Heart left ventricle (tissue), 13 donors: ENCODE measurements at regions not wholly inside any gene's neighbourhood (a gene's known extent, or its start where the extent isn't known, plus 50 kb on each side); places are given as distances from the start of the nearest gene placed in this dataset.

Experiments used
- POLR2A ChIP-seq, 2 donors: fragments of 450-650 bp; IDR thresholded peaks; one replicate each; pipeline ENCODE4 v1.6.1; 2017; ENCODE audit warnings: antibody characterized with exemption in 2 of 2, mild to moderate bottlenecking in 2 of 2, moderate library complexity in 2 of 2
- TF ChIP-seq, protein P1 (sequence below), 12 donors: fragments of 200-600 bp; sonication (generic) in 4 of 12; IDR thresholded peaks; one replicate each; pipeline versions ENCODE4 v1.5.0 to v1.8.0; 2018 to 2022; ENCODE audit warnings: antibody characterized with exemption in 12 of 12, mild to moderate bottlenecking in 5 of 12
- donor health status: ischemic (EF 13 %, LVEDD 7.1; RV severe dilation, severe dysfunction).
- donor health status: DM: no; HTN: yes; CAD: no.
- donor health status: DM: no; HTN: no; CAD: no.
- donor health status: ischemic (EF 25% LVEDD 6.9; RV normal size, moderate dysfunction).
- donor health status: ischemic (EF 25% LVEDD 5.7; RV mildly dilated, moderate dysfunction).
- donor health status: ischemic (EF 35%, LVEDD 5.7; RV mildly dilated, moderate dysfunction).
- donor health status: nonischemic (EF 11% LVEDD 7.7; RV severe dilation, severe dysfunction).
- donor health status: DM: yes; HTN: yes; CAD: no.
- donor health status: PGD.
- donor health status: ischemic (EF 29% LVEDD 5.4; RV normal size, mild dysfunction).
- donor health status: nonischemic (EF 23%, LVEDD 6.1; RV moderate dilation, normal function).

GRCh38 chr13:33341861-33342452 lies 56.4 kb upstream of the STARD13 start:
- TF ChIP-seq, protein P1, sequence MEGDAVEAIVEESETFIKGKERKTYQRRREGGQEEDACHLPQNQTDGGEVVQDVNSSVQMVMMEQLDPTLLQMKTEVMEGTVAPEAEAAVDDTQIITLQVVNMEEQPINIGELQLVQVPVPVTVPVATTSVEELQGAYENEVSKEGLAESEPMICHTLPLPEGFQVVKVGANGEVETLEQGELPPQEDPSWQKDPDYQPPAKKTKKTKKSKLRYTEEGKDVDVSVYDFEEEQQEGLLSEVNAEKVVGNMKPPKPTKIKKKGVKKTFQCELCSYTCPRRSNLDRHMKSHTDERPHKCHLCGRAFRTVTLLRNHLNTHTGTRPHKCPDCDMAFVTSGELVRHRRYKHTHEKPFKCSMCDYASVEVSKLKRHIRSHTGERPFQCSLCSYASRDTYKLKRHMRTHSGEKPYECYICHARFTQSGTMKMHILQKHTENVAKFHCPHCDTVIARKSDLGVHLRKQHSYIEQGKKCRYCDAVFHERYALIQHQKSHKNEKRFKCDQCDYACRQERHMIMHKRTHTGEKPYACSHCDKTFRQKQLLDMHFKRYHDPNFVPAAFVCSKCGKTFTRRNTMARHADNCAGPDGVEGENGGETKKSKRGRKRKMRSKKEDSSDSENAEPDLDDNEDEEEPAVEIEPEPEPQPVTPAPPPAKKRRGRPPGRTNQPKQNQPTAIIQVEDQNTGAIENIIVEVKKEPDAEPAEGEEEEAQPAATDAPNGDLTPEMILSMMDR (IDR thresholded peaks at IDR 0.05): no peak
- no peak for TF ChIP-seq POLR2A (IDR thresholded peaks at IDR 0.05)
